Gastroesophageal sphincter (tissue), 4 donors: ENCODE measurements at regions not wholly inside any gene's neighbourhood (a gene's known extent, or its start where the extent isn't known, plus 50 kb on each side); places are given as distances from the start of the nearest gene placed in this dataset.

Experiments used
- ATAC-seq: fragments of 150-250 bp; one replicate; pipeline ENCODE4 v1.9.1; 2016; ENCODE audit warnings: mild to moderate bottlenecking, moderate library complexity
- H3K27ac ChIP-seq, 4 donors: fragments of 200-600 bp; sonication (generic) in 3 of 4; 1 replicate in 3 of 4; 2 replicates in 1 of 4; pipeline ENCODE4 v1.5.1; 2016 to 2019
- H3K27me3 ChIP-seq: fragments of 200-600 bp; sonication (generic); one replicate; pipeline ENCODE4 v1.5.1; 2019
- H3K36me3 ChIP-seq, 2 donors: fragments of 200-600 bp; sonication (generic); one replicate each; pipeline ENCODE4 v1.5.1; 2019; ENCODE audit warnings: control low read depth in 1 of 2
- H3K4me1 ChIP-seq, 3 donors: fragments of 200-600 bp; sonication (generic); 1 replicate in 2 of 3; 2 replicates in 1 of 3; pipeline ENCODE4 v1.5.1; 2016 to 2019; ENCODE audit warnings: control low read depth in 2 of 3
- H3K4me3 ChIP-seq, 2 donors: fragments of 200-600 bp; sonication (generic); one replicate each; pipeline ENCODE4 v1.5.1; 2019; ENCODE audit warnings: mild to moderate bottlenecking in 1 of 2, moderate library complexity in 1 of 2
- H3K9me3 ChIP-seq, 3 donors: fragments of 200-600 bp; sonication (generic); one replicate each; pipeline ENCODE4 v1.5.1; 2017 to 2019; ENCODE audit warnings: control low read depth in 2 of 3
- EP300 ChIP-seq: sonication (generic); formaldehyde crosslinking; IDR thresholded peaks from one replicate; pipeline ENCODE4 v1.6.1; 2017; ENCODE audit warnings: antibody characterized with exemption, mild to moderate bottlenecking
- POLR2A ChIP-seq, 2 donors: fragments of 450-650 bp; IDR thresholded peaks; one replicate each; pipeline ENCODE4 v1.6.1; 2017; ENCODE audit warnings: antibody characterized with exemption in 2 of 2, mild to moderate bottlenecking in 2 of 2, moderate library complexity in 1 of 2
- POLR2AphosphoS5 ChIP-seq: sonication (generic); formaldehyde crosslinking; IDR thresholded peaks from one replicate; pipeline ENCODE4 v1.6.1; 2017; ENCODE audit warnings: antibody characterized with exemption
- WGBS, 2 donors: methylation state at CpG; one replicate each; pipeline ENCODE4 v1.1.5; 2018; ENCODE audit warnings: low coverage in 1 of 2; 5-methylcytosine and 5-hydroxymethylcytosine counted together
- TF ChIP-seq, protein P1 (sequence below), 4 experiments: fragments of 200-600 bp in 2 of 4; fragments of 450-650 bp in 2 of 4; sonication (generic) in 1 of 4; IDR thresholded peaks; one replicate each; pipeline ENCODE4 v1.5.1; 2017 to 2019; ENCODE audit warnings: antibody characterized with exemption in 4 of 4, mild to moderate bottlenecking in 2 of 4, moderate library complexity in 2 of 4

GRCh38 chr11:69385832-69386427, 92.0 kb downstream of the MYEOV start:
- ATAC-seq: no peak
- TF ChIP-seq POLR2A (IDR thresholded peaks at IDR 0.05) (no peak), EP300 (no peak), POLR2AphosphoS5 (no peak)
- TF ChIP-seq, protein P1, sequence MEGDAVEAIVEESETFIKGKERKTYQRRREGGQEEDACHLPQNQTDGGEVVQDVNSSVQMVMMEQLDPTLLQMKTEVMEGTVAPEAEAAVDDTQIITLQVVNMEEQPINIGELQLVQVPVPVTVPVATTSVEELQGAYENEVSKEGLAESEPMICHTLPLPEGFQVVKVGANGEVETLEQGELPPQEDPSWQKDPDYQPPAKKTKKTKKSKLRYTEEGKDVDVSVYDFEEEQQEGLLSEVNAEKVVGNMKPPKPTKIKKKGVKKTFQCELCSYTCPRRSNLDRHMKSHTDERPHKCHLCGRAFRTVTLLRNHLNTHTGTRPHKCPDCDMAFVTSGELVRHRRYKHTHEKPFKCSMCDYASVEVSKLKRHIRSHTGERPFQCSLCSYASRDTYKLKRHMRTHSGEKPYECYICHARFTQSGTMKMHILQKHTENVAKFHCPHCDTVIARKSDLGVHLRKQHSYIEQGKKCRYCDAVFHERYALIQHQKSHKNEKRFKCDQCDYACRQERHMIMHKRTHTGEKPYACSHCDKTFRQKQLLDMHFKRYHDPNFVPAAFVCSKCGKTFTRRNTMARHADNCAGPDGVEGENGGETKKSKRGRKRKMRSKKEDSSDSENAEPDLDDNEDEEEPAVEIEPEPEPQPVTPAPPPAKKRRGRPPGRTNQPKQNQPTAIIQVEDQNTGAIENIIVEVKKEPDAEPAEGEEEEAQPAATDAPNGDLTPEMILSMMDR (IDR thresholded peaks at IDR 0.05): no peak
- Histone ChIP-seq H3K27me3 (peaks cover 10% of the 10 kb centered on the region), H3K36me3 (no peaks in the 10 kb centered on the region), H3K4me1 (no peaks in the 10 kb centered on the region), H3K27ac (no peak overlapping the region), H3K9me3 (peaks cover 0 to 19% (median 0%) of the 10 kb centered on the region in 3 donors), H3K4me3 (no peak overlapping the region)
- WGBS, 2 donors: no CpG with 5 or more reads among the region's 14 CpGs

GRCh38 chr11:69386594-69387408, 92.8 kb downstream of the MYEOV start:
- Histone ChIP-seq H3K36me3 (no peaks in the 10 kb centered on the region), H3K4me1 (no peaks in the 10 kb centered on the region), H3K9me3 (peaks cover 0 to 19% (median 0%) of the 10 kb centered on the region in 3 donors), H3K4me3 (no peak overlapping the region), H3K27me3 (peaks cover 19% of the 10 kb centered on the region), H3K27ac (no peak overlapping the region)
- TF ChIP-seq, protein P1 (IDR thresholded peaks at IDR 0.05): no peak
- TF ChIP-seq POLR2AphosphoS5 (no peak), POLR2A (IDR thresholded peaks at IDR 0.05) (no peak), EP300 (no peak)
- no peak for ATAC-seq
- WGBS, 2 donors: 86 to 98% methylated on average over 8 of the region's 8 CpGs

GRCh38 chr11:69387409-69387885, 93.5 kb downstream of the MYEOV start:
- WGBS, 2 donors: 81% methylated on average over 3 of the region's 3 CpGs; no CpG with 5 or more reads in 1 of the 2 donors
- TF ChIP-seq, protein P1 (IDR thresholded peaks at IDR 0.05): no peak
- TF ChIP-seq EP300: no peak
- TF ChIP-seq POLR2AphosphoS5: no peak
- TF ChIP-seq POLR2A (IDR thresholded peaks at IDR 0.05): no peak

DNA sequence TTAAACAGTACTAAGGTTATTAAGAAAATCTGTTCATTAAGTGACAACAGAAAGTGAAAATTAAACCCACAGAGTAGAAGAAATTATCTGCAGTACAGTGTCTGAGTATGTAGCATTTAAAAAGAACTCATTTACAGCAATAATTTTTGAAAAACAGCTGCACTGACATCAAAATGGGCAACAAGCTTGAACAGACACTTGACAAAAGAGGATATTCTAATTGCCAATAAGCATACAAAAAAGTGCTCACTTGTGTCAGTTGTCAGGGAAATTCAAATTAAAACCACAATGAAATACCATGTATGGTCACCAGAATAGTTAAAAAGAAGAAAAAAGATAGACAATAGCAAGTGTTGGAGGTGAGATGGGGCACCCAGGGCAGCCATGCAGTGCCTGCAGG, 93.3 kb upstream of the LINC01488 start:
- no peak overlapping the region for H3K27ac ChIP-seq
- no peaks in the 10 kb centered on the region for H3K36me3 ChIP-seq
- no peak for TF ChIP-seq POLR2A (IDR thresholded peaks at IDR 0.05)
- TF ChIP-seq POLR2AphosphoS5: no peak
- TF ChIP-seq EP300: no peak
- TF ChIP-seq, protein P1 (IDR thresholded peaks at IDR 0.05): no peak
- peaks cover 22% of the 10 kb centered on the region for H3K27me3 ChIP-seq
- no peaks in the 10 kb centered on the region for H3K4me1 ChIP-seq
- no peak overlapping the region for H3K4me3 ChIP-seq
- H3K9me3 ChIP-seq: peaks cover 0 to 19% (median 0%) of the 10 kb centered on the region in 3 donors
- no peak for ATAC-seq

More at GRCh38 chr11:69387409-69387885, 93.5 kb downstream of the MYEOV start:
- ATAC-seq: no peak
- Histone ChIP-seq H3K4me3 (no peak overlapping the region), H3K27me3 (peaks cover 22% of the 10 kb centered on the region), H3K27ac (no peak overlapping the region), H3K36me3 (no peaks in the 10 kb centered on the region), H3K4me1 (no peaks in the 10 kb centered on the region), H3K9me3 (peaks cover 0 to 19% (median 0%) of the 10 kb centered on the region in 3 donors)
